WTC11 (cell line): ENCODE measurements at regions not wholly inside any gene's neighbourhood (a gene's known extent, or its start where the extent isn't known, plus 50 kb on each side); places are given as distances from the start of the nearest gene placed in this dataset.

Experiments used
- CREM ChIP-seq: sonication (generic); formaldehyde crosslinking; IDR thresholded peaks from 2 replicates; pipeline ENCODE4 v1.8.1; 2022; ENCODE audit warnings: mild to moderate bottlenecking, missing genetic modification reagents, moderate library complexity
- ESRRA ChIP-seq: sonication (generic); formaldehyde crosslinking; IDR thresholded peaks from 2 replicates; pipeline ENCODE4 v1.8.1; 2022; ENCODE audit warnings: mild to moderate bottlenecking, missing genetic modification reagents, borderline replicate concordance
- JUN ChIP-seq: sonication (generic); formaldehyde crosslinking; IDR thresholded peaks from 2 replicates; pipeline ENCODE4 v1.8.0; 2023; ENCODE audit warnings: mild to moderate bottlenecking, missing genetic modification reagents
- NFYB ChIP-seq: sonication (generic); formaldehyde crosslinking; conservative IDR thresholded peaks from 2 replicates; pipeline ENCODE4 v1.8.0; 2022; ENCODE audit warnings: low read depth, missing genetic modification reagents
- NR1H2 ChIP-seq: sonication (generic); formaldehyde crosslinking; IDR thresholded peaks from 2 replicates; pipeline ENCODE4 v1.9.0; 2021; ENCODE audit warnings: mild to moderate bottlenecking, moderate library complexity, missing genetic modification reagents
- NR3C1 ChIP-seq: sonication (generic); formaldehyde crosslinking; conservative IDR thresholded peaks from 2 replicates; pipeline ENCODE4 v1.8.1; 2023; ENCODE audit warnings: low read depth, mild to moderate bottlenecking, missing genetic modification reagents
- RELA ChIP-seq: sonication (generic); formaldehyde crosslinking; IDR thresholded peaks from 2 replicates; pipeline ENCODE4 v1.8.1; 2022; ENCODE audit warnings: missing genetic modification reagents, mild to moderate bottlenecking, borderline replicate concordance
- ZNF416 ChIP-seq: fragments of 250-450 bp; sonication (Bioruptor Pico); IDR thresholded peaks from 2 replicates; pipeline ENCODE4 v1.9.0; 2021; ENCODE audit warnings: mild to moderate bottlenecking, inconsistent platforms
- TF ChIP-seq, protein P1 (sequence below): fragments of 200-600 bp; IDR thresholded peaks from 2 replicates; pipeline ENCODE4 v1.8.0; 2022; ENCODE audit warnings: antibody characterized with exemption
- TF ChIP-seq, protein P2 (sequence below): sonication (generic); formaldehyde crosslinking; IDR thresholded peaks from 2 replicates; pipeline ENCODE4 v1.8.1; 2023; ENCODE audit warnings: mild to moderate bottlenecking, missing genetic modification reagents, moderate library complexity
- TF ChIP-seq, protein P3 (sequence below): sonication (generic); formaldehyde crosslinking; IDR thresholded peaks from 2 replicates; pipeline ENCODE4 v1.8.0; 2022; ENCODE audit warnings: mild to moderate bottlenecking, missing genetic modification reagents

DNA sequence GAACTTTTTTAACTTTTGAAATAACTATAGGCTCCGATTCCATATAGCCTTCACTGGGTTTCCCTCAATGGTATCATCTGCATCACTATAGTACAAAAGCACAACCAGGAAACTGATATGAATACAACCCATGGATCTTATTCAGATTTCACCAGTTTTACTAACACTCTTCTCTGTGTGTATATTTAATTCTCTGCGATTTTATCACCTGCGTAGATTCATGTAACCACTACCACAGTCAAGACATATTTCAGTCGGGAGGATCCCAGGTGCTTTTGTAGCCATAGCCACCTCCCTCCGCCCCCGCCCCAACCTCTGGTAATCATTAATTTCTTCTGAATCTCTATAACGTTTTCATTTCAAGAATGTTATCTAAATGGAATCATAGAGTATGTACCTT lies 82.8 kb upstream of the C7orf33 start:
- TF ChIP-seq NR3C1 = no peak
- TF ChIP-seq, protein P1, sequence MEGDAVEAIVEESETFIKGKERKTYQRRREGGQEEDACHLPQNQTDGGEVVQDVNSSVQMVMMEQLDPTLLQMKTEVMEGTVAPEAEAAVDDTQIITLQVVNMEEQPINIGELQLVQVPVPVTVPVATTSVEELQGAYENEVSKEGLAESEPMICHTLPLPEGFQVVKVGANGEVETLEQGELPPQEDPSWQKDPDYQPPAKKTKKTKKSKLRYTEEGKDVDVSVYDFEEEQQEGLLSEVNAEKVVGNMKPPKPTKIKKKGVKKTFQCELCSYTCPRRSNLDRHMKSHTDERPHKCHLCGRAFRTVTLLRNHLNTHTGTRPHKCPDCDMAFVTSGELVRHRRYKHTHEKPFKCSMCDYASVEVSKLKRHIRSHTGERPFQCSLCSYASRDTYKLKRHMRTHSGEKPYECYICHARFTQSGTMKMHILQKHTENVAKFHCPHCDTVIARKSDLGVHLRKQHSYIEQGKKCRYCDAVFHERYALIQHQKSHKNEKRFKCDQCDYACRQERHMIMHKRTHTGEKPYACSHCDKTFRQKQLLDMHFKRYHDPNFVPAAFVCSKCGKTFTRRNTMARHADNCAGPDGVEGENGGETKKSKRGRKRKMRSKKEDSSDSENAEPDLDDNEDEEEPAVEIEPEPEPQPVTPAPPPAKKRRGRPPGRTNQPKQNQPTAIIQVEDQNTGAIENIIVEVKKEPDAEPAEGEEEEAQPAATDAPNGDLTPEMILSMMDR = no peak
- no peak for TF ChIP-seq NFYB (CRISPR knock-in tag)
- no peak for TF ChIP-seq CREM (CRISPR knock-in tag)
- no peak for TF ChIP-seq ESRRA
- no peak for TF ChIP-seq JUN
- TF ChIP-seq, protein P2, sequence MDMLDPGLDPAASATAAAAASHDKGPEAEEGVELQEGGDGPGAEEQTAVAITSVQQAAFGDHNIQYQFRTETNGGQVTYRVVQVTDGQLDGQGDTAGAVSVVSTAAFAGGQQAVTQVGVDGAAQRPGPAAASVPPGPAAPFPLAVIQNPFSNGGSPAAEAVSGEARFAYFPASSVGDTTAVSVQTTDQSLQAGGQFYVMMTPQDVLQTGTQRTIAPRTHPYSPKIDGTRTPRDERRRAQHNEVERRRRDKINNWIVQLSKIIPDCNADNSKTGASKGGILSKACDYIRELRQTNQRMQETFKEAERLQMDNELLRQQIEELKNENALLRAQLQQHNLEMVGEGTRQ = no peak
- no peak for TF ChIP-seq ZNF416 (CRISPR knock-in tag)
- no peak for TF ChIP-seq RELA
- TF ChIP-seq, protein P3, sequence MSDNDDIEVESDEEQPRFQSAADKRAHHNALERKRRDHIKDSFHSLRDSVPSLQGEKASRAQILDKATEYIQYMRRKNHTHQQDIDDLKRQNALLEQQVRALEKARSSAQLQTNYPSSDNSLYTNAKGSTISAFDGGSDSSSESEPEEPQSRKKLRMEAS (CRISPR knock-in tag) = no peak
- no peak for TF ChIP-seq NR1H2 (CRISPR knock-in tag)
